Cardiac muscle cell (in vitro differentiated cells and primary cell): ENCODE measurements at regions not wholly inside any gene's neighbourhood (a gene's known extent, or its start where the extent isn't known, plus 50 kb on each side); places are given as distances from the start of the nearest gene placed in this dataset.

Experiments
- DNase-seq, 2 donors: peaks; one replicate each; pipeline versions ENCODE4 v3.0.0 to v3.0.0-alpha.2; 2010 to 2017; ENCODE audit warnings: low read depth in 1 of 2, low spot score in 1 of 2
- H3K27ac ChIP-seq: fragments of 200-600 bp; sonication (generic); 2 replicates; pipeline ENCODE4 v1.5.1; 2016
- H3K27me3 ChIP-seq: fragments of 200-600 bp; sonication (generic); 2 replicates; pipeline ENCODE4 v1.6.0; 2016; ENCODE audit warnings: control low read depth
- H3K36me3 ChIP-seq: fragments of 200-600 bp; sonication (generic); 2 replicates; pipeline ENCODE4 v1.5.1; 2016; ENCODE audit warnings: control low read depth
- H3K4me1 ChIP-seq: fragments of 200-600 bp; sonication (generic); 2 replicates; pipeline ENCODE4 v1.8.1; 2017; ENCODE audit warnings: low read depth, mild to moderate bottlenecking, mixed run types
- H3K4me3 ChIP-seq: fragments of 200-600 bp; sonication (generic); 2 replicates; pipeline ENCODE4 v1.5.1; 2016; ENCODE audit warnings: mild to moderate bottlenecking
- H3K9me3 ChIP-seq: fragments of 200-600 bp; sonication (generic); 2 replicates; pipeline ENCODE4 v1.5.1; 2017; ENCODE audit warnings: low read depth, mild to moderate bottlenecking, control low read depth
- CTCF ChIP-seq: IDR thresholded peaks from 2 replicates; pipeline ENCODE4 v1.5.1; 2012; ENCODE audit warnings: low read depth, mild to moderate bottlenecking, low read length

DNA sequence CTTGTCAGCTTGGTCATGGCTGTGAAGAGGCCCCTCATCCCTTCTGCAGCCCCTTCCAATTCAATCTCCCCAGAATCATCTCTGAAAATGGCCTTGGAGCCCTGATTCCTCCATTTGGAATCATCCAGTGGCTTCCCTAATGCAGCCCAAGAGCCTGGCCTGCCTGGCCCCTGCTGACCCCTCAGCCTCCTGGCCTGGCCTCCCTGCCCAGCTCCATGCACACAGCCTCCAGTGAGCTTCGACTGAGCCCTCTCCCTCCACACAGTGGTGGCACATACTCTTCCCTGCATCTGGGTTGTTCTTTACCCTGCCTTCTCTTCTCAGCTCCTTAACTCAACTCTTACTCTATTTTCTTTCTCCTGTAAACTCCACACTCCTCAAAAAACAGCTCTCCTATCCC lies 120.9 kb downstream of the ANKRD60 start:
- Histone ChIP-seq H3K4me1 (no peaks in the 10 kb centered on the region), H3K27me3 (no peaks in the 10 kb centered on the region), H3K36me3 (no peaks in the 10 kb centered on the region), H3K9me3 (no peaks in the 10 kb centered on the region), H3K27ac (no peak overlapping the region), H3K4me3 (no peak overlapping the region)
- no peak for TF ChIP-seq CTCF
- DNase-seq, result no peak

DNA sequence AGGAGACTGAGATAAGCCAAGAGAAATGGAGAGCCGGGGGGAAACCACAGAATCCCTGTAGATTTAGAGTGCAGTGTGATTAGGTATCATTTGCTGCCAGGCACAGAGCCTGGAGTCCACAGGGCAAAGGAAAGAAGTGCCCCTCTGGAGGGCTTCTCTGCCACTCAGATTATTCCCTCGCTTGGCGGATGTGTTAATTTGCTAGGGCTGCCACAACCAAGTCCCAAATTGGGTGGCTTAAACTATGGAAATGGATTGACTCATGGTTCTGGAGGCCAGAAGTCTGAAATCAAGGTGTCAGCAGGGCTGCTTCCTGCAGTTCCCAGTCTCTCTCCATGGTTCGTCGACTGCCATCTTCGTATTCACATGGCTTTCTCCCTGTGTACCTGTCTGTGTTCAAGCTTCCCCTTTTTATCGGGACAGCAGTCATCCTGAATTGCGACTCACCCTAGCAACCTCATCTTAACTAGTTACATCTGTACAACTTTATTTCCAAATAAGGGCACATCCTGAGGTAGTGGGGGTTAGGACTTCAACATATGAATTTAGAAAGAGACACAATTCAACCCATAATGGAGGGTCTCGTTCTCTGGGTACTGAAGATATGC lies 122.2 kb downstream of the ANKRD60 start:
- Histone ChIP-seq H3K4me3 (no peak overlapping the region), H3K36me3 (no peaks in the 10 kb centered on the region), H3K9me3 (no peaks in the 10 kb centered on the region), H3K27me3 (no peaks in the 10 kb centered on the region), H3K27ac (no peak overlapping the region), H3K4me1 (no peaks in the 10 kb centered on the region)
- DNase-seq, result no peak
- no peak for TF ChIP-seq CTCF

- Histone ChIP-seq H3K27ac (no peak overlapping the region), H3K27me3 (no peaks in the 10 kb centered on the region), H3K9me3 (no peaks in the 10 kb centered on the region), H3K36me3 (no peaks in the 10 kb centered on the region), H3K4me3 (no peak overlapping the region), H3K4me1 (no peaks in the 10 kb centered on the region)
- TF ChIP-seq CTCF, result no peak
- no peak for DNase-seq
These were observed 124.5 kb downstream of the ANKRD60 start for GRCh38 chr20:58103961-58104360.

GRCh38 chr20:58103517-58103904 lies 124.9 kb downstream of the ANKRD60 start:
- Histone ChIP-seq H3K36me3 (no peaks in the 10 kb centered on the region), H3K9me3 (no peaks in the 10 kb centered on the region), H3K27ac (no peak overlapping the region), H3K4me3 (no peak overlapping the region), H3K27me3 (no peaks in the 10 kb centered on the region), H3K4me1 (no peaks in the 10 kb centered on the region)
- no peak for DNase-seq
- no peak for TF ChIP-seq CTCF

GRCh38 chr20:58102744-58103516 lies 125.5 kb downstream of the ANKRD60 start:
- H3K27me3 ChIP-seq, result no peaks in the 10 kb centered on the region
- no peak for TF ChIP-seq CTCF
- no peak for DNase-seq
- H3K27ac ChIP-seq, result no peak overlapping the region
- no peak overlapping the region for H3K4me3 ChIP-seq
- no peaks in the 10 kb centered on the region for H3K36me3 ChIP-seq
- H3K9me3 ChIP-seq, result no peaks in the 10 kb centered on the region
- no peaks in the 10 kb centered on the region for H3K4me1 ChIP-seq
